GM18868 (cell line): ENCODE measurements at regions not wholly inside any gene's neighbourhood (a gene's known extent, or its start where the extent isn't known, plus 50 kb on each side); places are given as distances from the start of the nearest gene placed in this dataset.

ENCODE experiments used
- ATAC-seq: cut with Tn5 transposase; IDR thresholded peaks from one replicate; pipeline ENCODE4 v1.9.1; 2021; ENCODE audit warnings: mild to moderate bottlenecking, moderate library complexity; ENCODE audit not compliant: unreplicated experiment

- no peak for ATAC-seq
Observed at GRCh38 chr15:94021621-94022320, 209.6 kb upstream of the MCTP2 start.

- no peak for ATAC-seq
Observed at GRCh38 chr15:94019062-94019461, 212.3 kb upstream of the MCTP2 start.

- ATAC-seq, result no peak
Observed at GRCh38 chr15:94015324-94015723, 216.0 kb upstream of the MCTP2 start.

- ATAC-seq, result no peak
Observed at GRCh38 chr15:94008104-94009074, 223.0 kb upstream of the MCTP2 start.

- ATAC-seq, result no peak
Observed at GRCh38 chr15:94004697-94005096, 226.7 kb upstream of the MCTP2 start.

- no peak for ATAC-seq
Observed at GRCh38 chr15:94002041-94002440, 229.3 kb upstream of the MCTP2 start.

- no peak for ATAC-seq
Observed at GRCh38 chr15:94001255-94001801, 230.0 kb upstream of the MCTP2 start.

GRCh38 chr15:94000606-94001005 lies 230.8 kb upstream of the MCTP2 start:
- ATAC-seq, result no peak

GRCh38 chr15:93997071-93997658 lies 234.2 kb upstream of the MCTP2 start:
- no peak for ATAC-seq

- no peak for ATAC-seq
Observed at GRCh38 chr15:93989440-93989998, 241.8 kb upstream of the MCTP2 start.

GRCh38 chr15:93987068-93987467 lies 244.3 kb upstream of the MCTP2 start:
- ATAC-seq, result no peak

GRCh38 chr15:93986400-93986984 lies 244.9 kb upstream of the MCTP2 start:
- no peak for ATAC-seq

GRCh38 chr15:93985925-93986324 lies 245.4 kb upstream of the MCTP2 start:
- ATAC-seq, result no peak

GRCh38 chr15:93985176-93985575 lies 246.2 kb upstream of the MCTP2 start:
- no peak for ATAC-seq

GRCh38 chr15:93983526-93983925 lies 247.8 kb upstream of the MCTP2 start:
- ATAC-seq, result no peak

- ATAC-seq, result no peak
Observed at GRCh38 chr15:93982226-93982727, 249.1 kb upstream of the MCTP2 start.

- ATAC-seq, result no peak
Observed at GRCh38 chr15:93981706-93982105, 249.7 kb upstream of the MCTP2 start.

- no peak for ATAC-seq
Observed at GRCh38 chr15:93980261-93980911, 251.0 kb upstream of the MCTP2 start.

GRCh38 chr15:93974804-93975481 lies 256.4 kb upstream of the MCTP2 start:
- ATAC-seq, result no peak
